ENCODE measurements at regions not wholly inside any gene's neighbourhood (a gene's known extent, or its start where the extent isn't known, plus 50 kb on each side); places are given as distances from the start of the nearest gene placed in this dataset.

DNA sequence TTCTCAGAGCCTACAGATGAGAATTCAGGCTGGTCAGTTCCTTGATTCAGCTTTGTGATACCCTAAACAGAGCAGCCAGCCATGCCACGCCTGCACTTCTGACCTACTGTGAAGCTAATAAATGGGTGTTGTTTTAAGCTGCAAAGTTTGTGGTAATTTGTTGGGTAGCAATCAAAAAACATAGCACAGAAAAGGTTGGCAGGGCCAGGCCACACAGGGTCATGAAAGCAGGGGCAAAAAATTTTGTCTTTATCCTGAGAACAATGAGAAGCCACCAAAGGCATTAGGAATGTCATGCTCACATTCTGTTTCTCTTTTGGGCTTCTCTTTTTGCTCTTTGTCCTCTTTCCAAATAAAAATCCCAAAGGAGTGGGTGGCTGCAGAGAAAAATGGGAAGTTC, 385.9 kb downstream of the TXNL1 start:
- ATAC-seq (ENCODE audit: low read depth) (no peak), DNase-seq (no peak)
- intact Hi-C loops (cut with micrococcal nuclease), result loop anchor here (10.0 kb wide), 1 partner anchor 1008 kb away; no protein-coding TSS in a partner anchor
- Mint-ChIP-seq H3K27me3 (no peaks in the 10 kb centered on the region), H3K4me1 (peaks cover 42% of the 10 kb centered on the region), H3K9me3 (peaks cover 3% of the 10 kb centered on the region), H3K4me3 (no peak overlapping the region), H3K36me3 (ENCODE audit: low read depth) (no peaks in the 10 kb centered on the region), H3K27ac (no peak overlapping the region)
- ChIA-PET CTCF (no interaction called here), POLR2A (no interaction called here)
- TF ChIP-seq, protein P1, sequence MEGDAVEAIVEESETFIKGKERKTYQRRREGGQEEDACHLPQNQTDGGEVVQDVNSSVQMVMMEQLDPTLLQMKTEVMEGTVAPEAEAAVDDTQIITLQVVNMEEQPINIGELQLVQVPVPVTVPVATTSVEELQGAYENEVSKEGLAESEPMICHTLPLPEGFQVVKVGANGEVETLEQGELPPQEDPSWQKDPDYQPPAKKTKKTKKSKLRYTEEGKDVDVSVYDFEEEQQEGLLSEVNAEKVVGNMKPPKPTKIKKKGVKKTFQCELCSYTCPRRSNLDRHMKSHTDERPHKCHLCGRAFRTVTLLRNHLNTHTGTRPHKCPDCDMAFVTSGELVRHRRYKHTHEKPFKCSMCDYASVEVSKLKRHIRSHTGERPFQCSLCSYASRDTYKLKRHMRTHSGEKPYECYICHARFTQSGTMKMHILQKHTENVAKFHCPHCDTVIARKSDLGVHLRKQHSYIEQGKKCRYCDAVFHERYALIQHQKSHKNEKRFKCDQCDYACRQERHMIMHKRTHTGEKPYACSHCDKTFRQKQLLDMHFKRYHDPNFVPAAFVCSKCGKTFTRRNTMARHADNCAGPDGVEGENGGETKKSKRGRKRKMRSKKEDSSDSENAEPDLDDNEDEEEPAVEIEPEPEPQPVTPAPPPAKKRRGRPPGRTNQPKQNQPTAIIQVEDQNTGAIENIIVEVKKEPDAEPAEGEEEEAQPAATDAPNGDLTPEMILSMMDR (IDR thresholded peaks at IDR 0.05), result no peak

DNA sequence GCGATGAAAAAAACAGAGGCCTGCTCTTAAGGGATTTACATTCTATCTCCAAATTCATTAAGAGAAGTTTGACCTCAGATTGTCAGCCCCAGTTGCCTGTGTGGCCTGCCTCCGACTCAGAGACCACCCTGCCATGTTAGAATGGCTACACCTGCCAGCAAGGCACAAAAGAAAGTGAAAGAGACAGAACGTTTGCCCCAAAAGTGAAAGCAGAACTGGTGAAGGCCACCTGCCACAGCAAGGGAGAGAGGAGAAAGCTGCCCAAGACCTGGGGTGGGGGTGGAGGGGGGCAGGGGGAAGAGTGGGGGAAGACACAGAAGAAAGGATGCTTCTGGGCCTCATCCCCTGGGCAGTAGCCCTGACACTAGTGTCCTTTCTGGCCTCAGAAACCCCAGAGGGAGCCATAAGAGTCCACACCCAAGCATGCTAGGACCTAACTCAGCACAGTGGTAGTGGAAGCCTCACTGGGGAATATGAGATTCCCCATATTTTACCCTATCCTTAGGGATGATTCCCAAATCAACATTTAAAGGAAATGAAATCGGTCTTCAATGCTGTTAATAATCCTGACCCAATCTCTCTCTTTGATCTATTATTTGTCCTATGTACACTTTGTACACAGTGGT, 389.7 kb downstream of the TXNL1 start:
- ChIA-PET CTCF (no interaction called here), POLR2A (interaction anchor here (0.6 to 1.3 kb wide), 2 partner anchors 12 to 148 kb away, joined by 6 to 9 read pairs; no protein-coding TSS in a partner anchor)
- Mint-ChIP-seq H3K4me1 (peaks cover 51% of the 10 kb centered on the region), H3K4me3 (peak overlapping the region; percentile 70), H3K27ac (peak overlapping the region; percentile 82), H3K27me3 (no peaks in the 10 kb centered on the region), H3K36me3 (ENCODE audit: low read depth) (no peaks in the 10 kb centered on the region), H3K9me3 (no peaks in the 10 kb centered on the region)
- DNase-seq (peak; percentile 27), ATAC-seq (ENCODE audit: low read depth) (peak; percentile 96)
- TF ChIP-seq, protein P1 (IDR thresholded peaks at IDR 0.05), result no peak
- intact Hi-C loops (cut with micrococcal nuclease), result loop anchor here (1.0 to 10.0 kb wide), 3 partner anchors 10 to 386 kb away; partner anchors contain the start of gene TXNL1

DNA sequence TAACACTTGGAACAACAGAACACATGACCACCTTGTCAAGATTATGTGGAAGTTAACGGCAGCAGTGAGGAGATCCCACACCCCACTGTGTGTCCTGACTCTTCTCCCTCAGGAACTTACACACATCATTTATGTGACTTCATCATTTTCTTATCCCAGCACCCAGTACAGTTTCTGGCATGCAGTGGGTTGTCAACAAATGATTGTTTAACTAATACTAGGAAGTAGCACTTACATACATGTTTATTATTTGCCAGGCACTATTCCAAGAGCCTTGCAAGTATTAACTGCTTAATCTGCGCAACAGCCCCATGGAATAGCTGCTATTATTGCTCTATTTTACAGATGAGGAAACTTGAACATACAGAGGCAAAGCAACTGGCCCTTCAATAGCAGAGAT, 391.5 kb downstream of the TXNL1 start:
- H3K4me1 Mint-ChIP-seq, result peaks cover 51% of the 10 kb centered on the region
- H3K36me3 Mint-ChIP-seq (ENCODE audit: low read depth), result no peaks in the 10 kb centered on the region
- no peaks in the 10 kb centered on the region for H3K9me3 Mint-ChIP-seq
- no peak overlapping the region for H3K27ac Mint-ChIP-seq
- no peaks in the 10 kb centered on the region for H3K27me3 Mint-ChIP-seq
- no peak overlapping the region for H3K4me3 Mint-ChIP-seq
- POLR2A ChIA-PET, result interaction anchor here (0.7 kb wide), 1 partner anchor 670 kb away, joined by 6 read pairs; no protein-coding TSS in a partner anchor
- CTCF ChIA-PET, result no interaction called here
- ATAC-seq (ENCODE audit: low read depth) (no peak), DNase-seq (no peak)
- TF ChIP-seq, protein P1 (IDR thresholded peaks at IDR 0.05), result no peak
- intact Hi-C loops (cut with micrococcal nuclease), result loop anchor here (10.0 kb wide), 1 partner anchor 388 kb away; the partner anchor contains the start of gene TXNL1

DNA sequence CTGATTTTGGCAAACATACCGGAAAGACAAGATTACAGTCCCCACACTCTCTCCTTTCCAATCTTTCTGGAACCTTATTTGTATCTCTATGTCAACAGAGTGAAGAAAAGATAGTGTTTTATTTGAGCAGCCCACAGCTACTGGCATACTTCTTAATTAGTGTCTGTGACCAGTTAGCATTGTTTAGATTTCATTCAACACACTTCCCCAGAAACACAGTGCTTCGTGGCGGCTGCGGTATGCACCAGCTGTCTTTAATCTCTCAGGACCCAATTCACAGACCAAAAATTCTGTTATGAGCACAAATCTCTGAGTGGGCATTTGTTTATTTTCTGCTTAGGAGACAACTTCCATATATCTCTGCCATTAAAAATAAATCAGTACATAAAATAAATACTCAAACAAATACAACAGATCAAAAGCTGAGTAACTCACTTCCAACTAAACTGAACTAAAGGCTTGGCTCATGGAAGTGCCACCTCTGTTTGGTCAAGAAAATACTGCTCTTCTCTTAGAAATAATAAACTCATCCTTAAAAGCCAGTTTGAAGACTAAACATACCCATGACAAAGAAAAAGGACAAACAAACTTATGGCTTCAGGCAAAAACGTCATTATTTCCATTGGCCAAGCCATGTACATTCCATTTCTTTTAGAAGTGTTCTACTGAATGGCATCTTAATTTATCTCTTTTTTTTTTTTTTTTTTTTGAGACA, 392.4 kb downstream of the TXNL1 start:
- no peaks in the 10 kb centered on the region for H3K36me3 Mint-ChIP-seq (ENCODE audit: low read depth)
- CTCF ChIA-PET, result interaction anchor here (1.1 kb wide), 1 partner anchor 11 kb away, joined by 4 read pairs; no protein-coding TSS in a partner anchor
- H3K4me1 Mint-ChIP-seq, result peaks cover 50% of the 10 kb centered on the region
- DNase-seq, result no peak
- intact Hi-C loops (cut with micrococcal nuclease), result loop anchor here (10.0 kb wide), 1 partner anchor 389 kb away; the partner anchor contains the start of gene TXNL1
- no peaks in the 10 kb centered on the region for H3K9me3 Mint-ChIP-seq
- no peak overlapping the region for H3K4me3 Mint-ChIP-seq
- no peaks in the 10 kb centered on the region for H3K27me3 Mint-ChIP-seq
- TF ChIP-seq, protein P1 (IDR thresholded peaks at IDR 0.05), result no peak
- POLR2A ChIA-PET, result interaction anchor here (0.6 to 0.7 kb wide), 3 partner anchors 165 to 876 kb away, joined by 3 to 6 read pairs (median 3); no protein-coding TSS in a partner anchor
- ATAC-seq (ENCODE audit: low read depth), result no peak
- H3K27ac Mint-ChIP-seq, result peak overlapping the region; percentile 22

DNA sequence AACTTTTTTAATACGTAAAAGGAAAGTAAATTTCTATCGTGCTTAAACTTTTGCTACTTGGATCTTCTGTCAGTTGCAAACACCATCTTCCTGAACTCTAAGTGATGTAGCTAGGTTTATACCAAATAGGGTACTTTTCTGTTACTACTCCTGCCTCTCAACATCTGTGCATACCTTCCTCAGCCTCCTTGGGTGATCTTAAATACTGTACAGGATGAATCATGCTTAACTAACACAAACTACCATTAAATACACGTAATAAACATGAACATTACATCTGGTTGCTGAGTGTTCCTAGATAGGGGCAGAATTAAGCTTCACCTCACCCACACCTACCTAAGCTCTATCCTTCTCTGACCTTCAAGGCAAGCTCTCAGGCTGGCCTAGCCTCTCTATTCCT, 398.0 kb downstream of the TXNL1 start:
- POLR2A ChIA-PET, result no interaction called here
- no peak overlapping the region for H3K4me3 Mint-ChIP-seq
- ATAC-seq (ENCODE audit: low read depth), result no peak
- intact Hi-C loops (cut with micrococcal nuclease), result loop anchor here (10.0 kb wide), 1 partner anchor 394 kb away; the partner anchor contains the start of gene TXNL1
- H3K4me1 Mint-ChIP-seq, result peaks cover 26% of the 10 kb centered on the region
- no peak for DNase-seq
- TF ChIP-seq, protein P1 (IDR thresholded peaks at IDR 0.05), result no peak
- H3K27me3 Mint-ChIP-seq, result no peaks in the 10 kb centered on the region
- CTCF ChIA-PET, result interaction anchor here (1.2 kb wide), 1 partner anchor 14 kb away, joined by 3 read pairs; no protein-coding TSS in a partner anchor
- no peak overlapping the region for H3K27ac Mint-ChIP-seq
- no peaks in the 10 kb centered on the region for H3K9me3 Mint-ChIP-seq
- no peaks in the 10 kb centered on the region for H3K36me3 Mint-ChIP-seq (ENCODE audit: low read depth)

Measured in activated B cell treated with CpG ODN at 0.5 μM for 24 hours (primary cell).